ACC112 (cell line): ENCODE measurements at regions not wholly inside any gene's neighbourhood (a gene's known extent, or its start where the extent isn't known, plus 50 kb on each side); places are given as distances from the start of the nearest gene placed in this dataset.

Experiments
- H2AFZ ChIP-seq: fragments of 200-600 bp; sonication (generic); one replicate; pipeline ENCODE4 v1.6.0; 2017; ENCODE audit warnings: antibody characterized with exemption, low read length; ENCODE audit not compliant: unreplicated experiment
- H3K27ac ChIP-seq: fragments of 200-600 bp; sonication (generic); 2 replicates; pipeline ENCODE4 v1.5.1; 2014; ENCODE audit warnings: low read depth, mild to moderate bottlenecking, antibody characterized with exemption, low read length, moderate library complexity
- H3K27me3 ChIP-seq: fragments of 200-600 bp; sonication (generic); 2 replicates; pipeline ENCODE4 v1.6.1; 2014; ENCODE audit warnings: mild to moderate bottlenecking, antibody characterized with exemption, low read length, moderate library complexity, mixed read lengths; ENCODE audit not compliant: insufficient read depth
- H3K36me3 ChIP-seq: fragments of 200-600 bp; sonication (generic); 2 replicates; pipeline ENCODE4 v1.6.1; 2016; ENCODE audit warnings: mild to moderate bottlenecking, antibody characterized with exemption, low read length, moderate library complexity, mixed read lengths; ENCODE audit not compliant: insufficient read depth
- H3K4me1 ChIP-seq: fragments of 200-600 bp; sonication (generic); one replicate; pipeline ENCODE4 v1.6.1; 2016; ENCODE audit warnings: low read length, mixed read lengths; ENCODE audit not compliant: insufficient read depth, unreplicated experiment, control insufficient read depth
- H3K4me3 ChIP-seq: fragments of 200-600 bp; sonication (generic); 2 replicates; pipeline ENCODE4 v1.5.1; 2014; ENCODE audit warnings: mild to moderate bottlenecking, low read depth, low read length
- H3K79me2 ChIP-seq: fragments of 200-600 bp; sonication (generic); one replicate; pipeline ENCODE4 v1.6.0; 2016; ENCODE audit warnings: low read length; ENCODE audit not compliant: control insufficient read depth, unreplicated experiment, insufficient read depth

DNA sequence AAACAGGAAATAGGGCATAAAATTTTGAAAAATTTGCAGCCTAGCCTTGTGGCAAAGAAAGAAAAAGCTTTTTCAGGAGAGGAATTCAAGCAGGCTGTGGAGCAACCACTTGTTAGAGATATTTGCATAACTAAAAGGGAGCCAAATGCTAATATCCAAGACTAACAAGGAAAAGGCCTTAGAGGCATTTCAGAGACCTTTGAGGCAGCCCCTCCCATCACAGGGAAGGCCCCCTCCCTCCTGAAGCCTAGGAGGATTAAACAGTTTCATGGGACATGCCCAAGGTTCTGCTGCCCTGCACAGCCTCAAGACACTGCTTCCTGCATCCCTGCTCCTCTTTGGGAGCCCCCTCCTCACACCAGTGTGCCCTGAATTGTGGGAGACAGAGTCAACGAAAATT is 275.4 kb upstream of the SFRP2 start:
- Histone ChIP-seq H3K27me3 (no peaks in the 10 kb centered on the region), H3K79me2 (peaks cover 43% of the 10 kb centered on the region), H3K36me3 (peaks cover 14% of the 10 kb centered on the region), H3K27ac (no peak overlapping the region), H3K4me3 (no peak overlapping the region), H3K4me1 (no peaks in the 10 kb centered on the region), H2AFZ (no peak overlapping the region)

DNA sequence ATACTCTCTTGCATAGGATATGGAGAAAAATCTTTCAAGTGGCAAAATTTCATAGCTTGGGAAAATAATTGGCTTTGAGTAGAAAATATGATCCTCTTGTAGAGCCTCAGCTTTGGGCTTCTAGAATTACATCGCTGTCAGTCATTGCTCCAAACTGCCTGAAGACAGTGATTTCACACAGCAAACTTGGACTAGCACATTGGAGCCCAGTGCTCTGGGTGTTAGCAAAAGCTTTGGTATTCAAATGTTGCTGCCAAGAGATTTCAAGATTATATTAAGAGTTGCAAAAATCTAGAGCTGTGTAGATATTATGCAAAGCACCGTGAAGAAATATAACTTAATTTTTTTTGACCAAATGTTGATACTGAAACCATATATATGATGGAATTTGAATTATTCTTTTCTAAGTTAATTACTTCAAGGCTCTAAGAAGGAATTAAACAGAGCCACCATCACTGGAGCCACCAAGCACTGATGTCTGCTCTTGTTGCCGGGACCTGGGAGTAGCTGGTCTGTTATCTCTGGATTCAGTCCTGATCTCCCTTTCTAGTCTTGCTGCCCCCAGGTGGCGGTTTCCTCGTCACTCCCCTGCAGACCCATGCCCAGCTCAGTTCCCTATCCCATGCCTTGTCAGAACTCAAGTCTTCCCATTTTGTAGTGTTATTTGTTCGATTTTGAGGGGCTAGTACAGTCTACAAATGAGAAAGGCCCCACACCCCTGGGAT is 260.7 kb upstream of the SFRP2 start:
- H2AFZ ChIP-seq, result no peak overlapping the region
- H3K36me3 ChIP-seq, result peaks cover 25% of the 10 kb centered on the region
- H3K27me3 ChIP-seq, result no peaks in the 10 kb centered on the region
- H3K4me3 ChIP-seq, result no peak overlapping the region
- H3K4me1 ChIP-seq, result peaks cover 19% of the 10 kb centered on the region
- H3K27ac ChIP-seq, result peak overlapping the region; percentile 76
- peaks cover 31% of the 10 kb centered on the region for H3K79me2 ChIP-seq

DNA sequence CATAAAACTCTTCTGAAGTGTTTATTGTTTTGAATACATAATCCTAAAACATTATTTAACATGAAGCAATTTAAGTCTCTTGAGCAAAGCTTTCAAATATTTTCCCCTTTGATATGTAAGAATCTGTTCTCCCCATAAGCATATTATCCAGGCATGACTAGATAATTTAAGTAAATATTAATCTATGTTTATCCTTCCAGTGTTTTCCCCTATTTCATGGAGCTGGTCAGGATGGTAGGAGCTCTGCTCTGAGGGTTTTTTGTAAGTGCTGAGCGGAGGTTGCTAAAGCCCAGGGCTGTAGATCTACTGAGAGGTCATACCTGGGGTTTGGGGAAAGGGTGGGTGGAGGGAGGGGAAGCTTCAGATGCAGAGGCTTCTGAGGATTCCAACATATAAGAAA is 258.9 kb upstream of the SFRP2 start:
- H3K27me3 ChIP-seq, result no peaks in the 10 kb centered on the region
- H3K4me1 ChIP-seq, result peaks cover 19% of the 10 kb centered on the region
- H3K36me3 ChIP-seq, result peaks cover 16% of the 10 kb centered on the region
- no peak overlapping the region for H3K4me3 ChIP-seq
- no peak overlapping the region for H2AFZ ChIP-seq
- H3K27ac ChIP-seq, result no peak overlapping the region
- H3K79me2 ChIP-seq, result peaks cover 25% of the 10 kb centered on the region

DNA sequence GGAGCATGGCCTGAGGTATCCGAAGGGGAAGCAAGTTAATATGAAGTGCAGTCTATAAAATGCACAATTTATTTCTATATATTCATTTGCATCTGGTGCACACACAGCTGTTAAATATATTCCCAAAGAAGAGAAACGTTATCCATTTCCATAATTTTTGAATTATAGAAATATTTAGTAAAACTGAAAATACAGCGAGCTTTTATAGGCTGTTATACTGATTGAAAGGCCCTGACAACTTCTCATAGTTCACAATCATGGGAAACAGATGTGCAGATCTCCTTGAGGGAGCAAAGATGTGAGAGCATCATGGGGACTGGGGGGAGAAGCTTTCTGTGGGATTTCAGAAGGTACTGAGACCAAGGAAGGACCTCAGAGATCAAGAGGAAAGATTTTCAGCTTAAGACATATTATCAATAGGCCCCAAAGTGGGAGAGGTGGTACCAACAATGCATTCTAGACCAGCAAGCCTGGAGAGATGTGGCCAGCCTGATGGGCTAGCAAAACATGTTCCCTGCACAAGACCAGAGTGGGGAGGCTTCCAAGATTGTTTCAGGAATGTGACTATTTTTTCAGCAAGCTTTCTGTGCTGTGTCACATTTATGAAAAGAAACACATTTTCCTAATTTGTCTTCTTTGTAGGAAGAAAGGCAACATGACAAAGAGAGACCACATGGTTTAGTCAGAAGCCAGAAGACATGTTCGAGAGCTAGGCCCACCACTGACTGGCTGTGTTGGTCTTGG is 256.0 kb upstream of the SFRP2 start:
- H3K79me2 ChIP-seq, result peaks cover 26% of the 10 kb centered on the region
- H3K4me1 ChIP-seq, result peaks cover 17% of the 10 kb centered on the region
- H2AFZ ChIP-seq, result no peak overlapping the region
- no peak overlapping the region for H3K27ac ChIP-seq
- no peaks in the 10 kb centered on the region for H3K27me3 ChIP-seq
- H3K36me3 ChIP-seq, result peaks cover 15% of the 10 kb centered on the region
- H3K4me3 ChIP-seq, result no peak overlapping the region

DNA sequence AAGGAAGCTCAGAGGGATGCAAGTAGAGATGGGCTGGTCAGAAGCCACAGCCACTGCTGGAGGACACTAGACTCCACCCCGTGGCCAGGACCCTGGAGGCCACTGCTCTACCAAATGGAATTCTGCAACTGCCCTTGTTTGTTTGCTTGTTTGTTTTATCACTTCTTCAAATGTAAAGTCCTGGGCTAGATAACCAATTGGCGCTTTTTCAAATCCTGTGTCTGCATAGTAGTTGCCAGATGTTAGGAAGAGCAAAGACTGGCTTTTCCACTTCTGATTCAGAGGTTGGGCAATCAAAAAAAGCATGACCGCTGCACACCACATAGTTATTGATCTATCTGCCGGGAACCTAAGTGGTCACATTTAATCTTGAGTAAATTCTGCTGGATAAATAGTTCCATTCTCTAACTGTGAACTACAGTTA is 255.2 kb upstream of the SFRP2 start:
- H3K36me3 ChIP-seq, result peaks cover 15% of the 10 kb centered on the region
- H3K27ac ChIP-seq, result no peak overlapping the region
- peaks cover 9% of the 10 kb centered on the region for H3K4me1 ChIP-seq

DNA sequence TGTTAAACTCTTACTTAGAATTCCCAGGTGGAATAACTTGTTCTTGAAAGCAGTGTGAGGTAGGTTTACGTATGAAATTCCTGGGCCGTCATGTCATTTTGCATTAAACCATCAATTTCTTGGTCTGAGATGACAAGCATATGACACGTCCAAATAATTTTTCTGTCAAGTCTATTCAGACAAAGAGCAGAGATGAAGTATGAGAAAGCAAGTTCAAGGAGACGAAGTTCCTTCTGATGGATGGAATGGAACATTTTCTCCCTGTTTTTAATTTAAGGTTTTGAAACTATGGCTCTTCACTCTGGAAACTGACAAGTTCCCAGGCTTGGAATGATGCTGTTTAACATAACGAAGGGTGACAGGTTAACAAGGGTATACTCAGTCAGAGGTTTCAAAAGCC is 252.8 kb upstream of the SFRP2 start:
- Histone ChIP-seq H3K4me3 (no peak overlapping the region), H2AFZ (no peak overlapping the region), H3K27ac (no peak overlapping the region), H3K36me3 (peaks cover 15% of the 10 kb centered on the region), H3K4me1 (no peaks in the 10 kb centered on the region), H3K79me2 (peaks cover 37% of the 10 kb centered on the region), H3K27me3 (no peaks in the 10 kb centered on the region)

More for the DNA sequence above, 255.2 kb upstream of the SFRP2 start:
- Histone ChIP-seq H3K4me3 (no peak overlapping the region), H3K27me3 (no peaks in the 10 kb centered on the region), H3K79me2 (peaks cover 31% of the 10 kb centered on the region), H2AFZ (no peak overlapping the region)

DNA sequence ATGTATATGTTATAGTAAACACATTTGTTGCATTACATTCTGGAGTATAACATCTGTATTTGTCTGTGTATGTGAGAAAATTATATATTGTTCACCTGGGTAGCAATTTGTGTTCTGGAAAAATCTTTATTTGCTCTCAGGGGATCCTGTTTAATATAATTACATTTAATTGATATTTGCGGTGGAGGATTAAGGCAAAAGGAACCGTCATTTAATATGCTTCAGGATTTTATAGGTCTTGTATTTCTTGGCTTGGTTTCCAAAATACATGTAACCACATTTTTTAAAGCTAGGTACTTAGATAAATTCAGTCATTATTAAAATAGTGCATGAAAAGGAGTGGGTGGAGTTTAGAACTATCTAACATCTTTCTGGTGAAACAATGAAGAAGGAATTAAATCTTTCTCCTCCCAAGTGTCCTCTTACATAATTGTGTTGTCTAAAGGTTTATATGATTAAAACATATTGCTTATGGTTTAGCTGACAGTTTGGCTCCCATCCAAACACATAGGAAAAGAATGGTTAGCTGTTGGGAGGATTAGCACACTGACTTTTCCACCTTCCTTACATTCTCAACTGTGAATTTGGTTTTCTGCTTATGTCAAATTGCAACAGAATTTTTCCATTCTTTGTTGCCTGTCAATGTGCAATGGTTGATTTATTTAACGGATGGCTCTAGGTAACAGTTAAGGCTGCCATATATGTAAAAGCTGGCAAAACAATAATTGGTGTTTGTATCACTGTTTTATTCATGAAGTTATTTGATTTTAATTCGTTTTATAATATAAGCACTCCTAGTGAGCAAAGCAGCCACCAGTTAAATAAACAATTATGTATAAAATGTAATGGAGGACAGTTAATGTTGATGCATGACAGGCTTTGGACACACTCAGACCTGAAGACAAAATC is 250.8 kb upstream of the SFRP2 start:
- H3K4me1 ChIP-seq, result no peaks in the 10 kb centered on the region
- no peak overlapping the region for H2AFZ ChIP-seq
- H3K36me3 ChIP-seq, result peaks cover 9% of the 10 kb centered on the region
- no peak overlapping the region for H3K27ac ChIP-seq
- no peaks in the 10 kb centered on the region for H3K27me3 ChIP-seq
- H3K4me3 ChIP-seq, result no peak overlapping the region
- peaks cover 35% of the 10 kb centered on the region for H3K79me2 ChIP-seq

DNA sequence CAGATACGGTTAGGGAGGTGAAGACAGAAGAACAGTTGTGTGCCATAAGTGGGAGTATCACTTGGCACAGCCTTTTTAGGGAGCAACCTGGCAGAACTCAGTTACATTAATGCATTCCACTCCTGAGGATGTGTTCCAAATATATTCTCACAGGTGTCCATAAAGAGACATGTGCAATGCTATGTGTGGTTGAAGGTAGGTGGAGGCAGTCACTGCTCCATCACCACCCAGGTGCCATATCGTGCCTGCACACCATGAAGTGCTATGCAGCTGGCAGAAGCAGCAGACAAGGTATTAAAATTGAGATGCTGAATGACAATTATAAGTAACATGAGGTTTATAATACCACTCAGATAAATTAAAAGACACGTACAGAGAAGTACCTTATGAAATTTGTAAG is 248.0 kb upstream of the SFRP2 start:
- Histone ChIP-seq H3K27ac (no peak overlapping the region), H2AFZ (no peak overlapping the region), H3K36me3 (peaks cover 15% of the 10 kb centered on the region), H3K79me2 (peaks cover 52% of the 10 kb centered on the region), H3K4me1 (no peaks in the 10 kb centered on the region), H3K4me3 (no peak overlapping the region), H3K27me3 (no peaks in the 10 kb centered on the region)

DNA sequence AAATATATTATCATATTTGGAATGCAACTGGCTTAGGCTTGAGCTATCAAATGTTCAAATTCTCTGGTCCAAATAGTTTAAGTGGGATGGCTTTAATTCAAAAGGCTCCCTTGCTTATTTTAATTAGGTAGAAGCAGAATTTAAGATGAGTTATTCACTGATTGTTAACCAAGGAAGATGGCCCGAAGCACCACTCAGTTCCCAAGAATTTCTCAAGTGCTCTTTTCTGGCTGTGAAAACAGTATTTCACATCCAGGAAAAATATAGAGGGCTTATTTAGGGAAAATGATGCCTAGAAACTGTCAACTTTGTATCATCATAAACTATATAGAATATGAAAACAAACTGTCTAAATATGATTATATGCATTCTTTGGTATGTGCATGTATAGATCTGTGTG is 246.5 kb upstream of the SFRP2 start:
- H3K79me2 ChIP-seq, result peaks cover 52% of the 10 kb centered on the region
- peaks cover 3% of the 10 kb centered on the region for H3K4me1 ChIP-seq
- no peak overlapping the region for H3K27ac ChIP-seq
- no peak overlapping the region for H2AFZ ChIP-seq
- no peaks in the 10 kb centered on the region for H3K27me3 ChIP-seq
- peaks cover 11% of the 10 kb centered on the region for H3K36me3 ChIP-seq
- H3K4me3 ChIP-seq, result no peak overlapping the region

DNA sequence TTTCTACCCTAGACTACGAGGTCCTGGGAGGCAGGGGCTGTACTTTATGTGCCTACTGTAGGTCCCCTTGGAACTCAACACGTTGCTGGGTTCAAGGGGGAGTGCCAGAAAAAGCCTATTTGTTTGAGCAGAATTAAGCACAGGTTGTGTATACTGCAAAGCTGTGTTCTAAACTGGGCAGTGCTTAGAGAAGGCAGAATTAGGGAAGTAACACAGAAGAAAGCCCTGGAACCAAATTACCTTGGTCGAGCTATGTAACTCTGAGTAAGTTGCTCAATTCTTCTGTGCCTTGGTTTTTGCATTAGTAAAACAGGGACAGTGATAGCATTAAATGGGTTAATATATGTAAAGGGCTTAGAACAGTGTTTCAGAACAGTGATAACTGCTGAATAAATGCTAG is 245.0 kb upstream of the SFRP2 start:
- H3K27me3 ChIP-seq, result no peaks in the 10 kb centered on the region
- H3K79me2 ChIP-seq, result peaks cover 48% of the 10 kb centered on the region
- H3K4me3 ChIP-seq, result no peak overlapping the region
- peaks cover 4% of the 10 kb centered on the region for H3K4me1 ChIP-seq
- H2AFZ ChIP-seq, result no peak overlapping the region
- peaks cover 11% of the 10 kb centered on the region for H3K36me3 ChIP-seq
- H3K27ac ChIP-seq, result no peak overlapping the region
